NB4 (cell line): ENCODE measurements at regions not wholly inside any gene's neighbourhood (a gene's known extent, or its start where the extent isn't known, plus 50 kb on each side); places are given as distances from the start of the nearest gene placed in this dataset.

Experiments used
- DNase-seq: peaks from one replicate; pipeline ENCODE4 v3.0.0; 2010; ENCODE audit warnings: low read depth
- H3K4me3 ChIP-seq: one replicate; pipeline ENCODE4 v1.5.1; 2011; ENCODE audit warnings: mild to moderate bottlenecking, low read depth, low read length, moderate library complexity
- CTCF ChIP-seq: IDR thresholded peaks from one replicate; pipeline ENCODE4 v1.5.1; 2012; ENCODE audit warnings: low read depth, low read length
- MAX ChIP-seq: IDR thresholded peaks from 2 replicates; pipeline ENCODE4 v1.6.1; 2011; ENCODE audit warnings: low read depth, low read length
- MYC ChIP-seq: IDR thresholded peaks from 2 replicates; pipeline ENCODE4 v1.6.1; 2011; ENCODE audit warnings: low read depth, low read length
- POLR2A ChIP-seq: IDR thresholded peaks from 2 replicates; pipeline ENCODE4 v1.6.1; 2011; ENCODE audit warnings: mild to moderate bottlenecking; ENCODE audit not compliant: insufficient read length; ENCODE audit errors: extremely low read depth

- H3K4me3 ChIP-seq: no peak overlapping the region
- TF ChIP-seq MAX (no peak), CTCF (no peak), POLR2A (no peak), MYC (no peak)
- no peak for DNase-seq
Measured at GRCh38 chr16:86983621-86984020, 333.6 kb downstream of the C16orf95 start.

- DNase-seq: no peak
- no peak overlapping the region for H3K4me3 ChIP-seq
- no peak for TF ChIP-seq MAX
- no peak for TF ChIP-seq POLR2A
Measured at GRCh38 chr16:86984343-86984742, 332.8 kb downstream of the C16orf95 start.

- no peak for DNase-seq
- TF ChIP-seq MAX: no peak
- no peak for TF ChIP-seq CTCF
- TF ChIP-seq MYC: no peak
- no peak for TF ChIP-seq POLR2A
- H3K4me3 ChIP-seq: no peak overlapping the region
Measured at GRCh38 chr16:86984991-86985647, 332.1 kb downstream of the C16orf95 start.

- no peak for DNase-seq
- no peak overlapping the region for H3K4me3 ChIP-seq
- TF ChIP-seq MAX: no peak
- no peak for TF ChIP-seq POLR2A
- no peak for TF ChIP-seq CTCF
- TF ChIP-seq MYC: no peak
Measured at GRCh38 chr16:86985648-86986015, 331.6 kb downstream of the C16orf95 start.

GRCh38 chr16:86986136-86986535, 331.1 kb downstream of the C16orf95 start:
- DNase-seq: no peak
- no peak overlapping the region for H3K4me3 ChIP-seq
- no peak for TF ChIP-seq POLR2A
- no peak for TF ChIP-seq MAX
- TF ChIP-seq MYC: no peak
- TF ChIP-seq CTCF: no peak

- TF ChIP-seq MAX (no peak), CTCF (no peak), POLR2A (no peak), MYC (no peak)
- no peak overlapping the region for H3K4me3 ChIP-seq
- DNase-seq: no peak
Measured at GRCh38 chr16:86986809-86987487, 330.2 kb downstream of the C16orf95 start.
